ENCODE measurements at regions not wholly inside any gene's neighbourhood (a gene's known extent, or its start where the extent isn't known, plus 50 kb on each side); places are given as distances from the start of the nearest gene placed in this dataset.
A peak's percentile ranks its signal among the peaks of the same experiment; 100 is the strongest.

DNA sequence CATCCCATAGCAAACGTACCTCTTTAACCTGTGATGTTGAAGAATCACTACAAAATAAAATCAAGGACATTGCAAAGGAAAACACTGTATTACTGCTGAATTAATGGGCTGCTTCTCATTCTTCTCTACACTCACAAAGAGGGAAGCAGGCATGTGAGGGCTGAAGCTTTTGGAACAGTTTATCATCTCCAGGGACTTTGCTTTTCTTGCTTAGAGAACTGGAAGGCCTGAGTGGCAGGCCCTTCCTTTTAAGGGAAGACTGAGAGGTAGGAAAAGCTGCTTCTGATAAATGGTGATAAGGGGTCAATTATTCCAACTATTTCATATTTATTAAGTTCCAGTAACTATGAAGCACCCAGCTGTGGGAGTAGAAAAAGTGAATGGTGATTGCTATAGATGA lies 649.6 kb downstream of the NTRK3 start:
- TF ChIP-seq POLR2A (IDR thresholded peaks at IDR 0.05; ENCODE audit: low read length): no peak
- TF ChIP-seq GATA1 (IDR thresholded peaks at IDR 0.05; ENCODE audit: low read depth, low read length): no peak

DNA sequence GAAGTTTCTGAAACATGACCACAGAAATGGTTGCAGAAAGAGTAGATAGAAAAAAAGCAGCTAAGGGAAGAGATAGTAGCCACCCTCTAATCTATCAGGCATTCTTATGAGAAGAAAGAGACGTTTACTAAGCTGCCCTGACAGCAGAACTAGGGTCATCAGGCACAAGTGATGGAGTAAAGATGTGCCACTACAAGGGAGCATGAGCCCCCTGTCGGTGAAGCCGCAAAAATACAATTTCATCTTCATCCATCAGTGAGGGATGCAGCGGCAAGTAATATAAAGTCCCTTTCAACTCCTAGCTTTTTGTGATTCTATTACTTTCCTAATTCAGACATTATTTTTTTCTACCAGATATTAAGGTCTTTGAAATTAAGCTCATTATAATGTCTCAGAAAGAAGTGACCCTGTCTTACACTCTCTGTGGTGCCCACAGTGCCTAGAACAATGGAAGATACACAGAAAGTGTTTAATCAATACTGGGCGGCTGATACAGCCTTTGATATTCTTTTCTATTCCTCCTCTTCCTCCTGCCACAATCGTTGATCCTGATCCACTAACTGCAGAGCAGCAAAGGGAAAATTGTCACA lies 651.6 kb downstream of the NTRK3 start:
- TF ChIP-seq POLR2A (IDR thresholded peaks at IDR 0.05; ENCODE audit: low read length) (no peak), GATA1 (IDR thresholded peaks at IDR 0.05; ENCODE audit: low read depth, low read length) (no peak)
- DNase-seq: peak; percentile 2 to 42

More for the DNA sequence above, 649.6 kb downstream of the NTRK3 start:
- no peak for DNase-seq

GRCh38 chr15:87602371-87602770 lies 654.2 kb downstream of the NTRK3 start:
- no peak for TF ChIP-seq POLR2A (IDR thresholded peaks at IDR 0.05; ENCODE audit: low read length)
- no peak for TF ChIP-seq GATA1 (IDR thresholded peaks at IDR 0.05; ENCODE audit: low read depth, low read length)
- DNase-seq: no peak

DNA sequence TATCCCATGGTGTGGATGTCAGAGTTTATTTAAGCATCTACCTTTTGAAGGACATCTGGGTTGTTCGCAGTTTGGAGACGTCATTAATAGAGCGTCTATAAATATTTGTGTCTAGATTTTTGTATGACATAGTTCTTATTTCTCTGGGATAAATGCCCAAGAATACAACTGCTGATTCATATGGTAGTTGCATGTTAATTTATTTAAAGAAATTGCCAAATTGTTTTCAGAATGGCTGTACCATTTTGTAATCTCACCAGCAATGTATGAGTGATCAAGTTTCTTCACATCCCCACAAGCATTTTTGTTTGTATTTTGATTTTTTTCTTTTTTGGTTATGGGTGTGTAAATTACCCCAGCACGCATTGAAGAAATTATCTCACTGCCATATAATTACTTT lies 656.9 kb downstream of the NTRK3 start:
- TF ChIP-seq POLR2A (IDR thresholded peaks at IDR 0.05; ENCODE audit: low read length) (no peak), GATA1 (IDR thresholded peaks at IDR 0.05; ENCODE audit: low read depth, low read length) (no peak)
- DNase-seq: no peak

GRCh38 chr15:87597346-87598052 lies 659.0 kb downstream of the NTRK3 start:
- no peak for TF ChIP-seq GATA1 (IDR thresholded peaks at IDR 0.05; ENCODE audit: low read depth, low read length)
- peak; percentile 8 to 21 for DNase-seq

- DNase-seq: no peak
- no peak for TF ChIP-seq POLR2A (IDR thresholded peaks at IDR 0.05; ENCODE audit: low read length)
- TF ChIP-seq GATA1 (IDR thresholded peaks at IDR 0.05; ENCODE audit: low read depth, low read length): no peak
Observed at GRCh38 chr15:87591582-87591981, 665.0 kb downstream of the NTRK3 start.

DNA sequence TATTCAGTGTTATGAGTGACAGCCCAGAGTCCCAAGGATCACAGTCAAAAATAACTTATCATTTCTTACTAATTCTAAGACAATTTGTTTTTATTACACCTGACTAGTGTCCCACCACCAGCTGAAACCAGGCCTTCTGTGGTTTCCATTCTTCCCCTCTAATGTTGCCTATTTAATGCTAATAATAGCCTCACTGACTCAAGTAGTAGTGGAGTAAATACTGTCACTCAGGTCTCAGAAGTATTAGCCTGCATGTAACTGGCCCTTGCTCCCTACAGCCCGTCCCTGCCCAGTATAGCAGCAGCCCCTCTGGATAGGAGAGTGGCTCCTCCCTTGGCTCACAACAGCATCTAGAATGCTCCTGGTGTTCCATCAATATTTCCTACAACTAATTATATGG lies 665.5 kb downstream of the NTRK3 start:
- TF ChIP-seq POLR2A (IDR thresholded peaks at IDR 0.05; ENCODE audit: low read length) (no peak), GATA1 (IDR thresholded peaks at IDR 0.05; ENCODE audit: low read depth, low read length) (no peak)
- DNase-seq: no peak

DNA sequence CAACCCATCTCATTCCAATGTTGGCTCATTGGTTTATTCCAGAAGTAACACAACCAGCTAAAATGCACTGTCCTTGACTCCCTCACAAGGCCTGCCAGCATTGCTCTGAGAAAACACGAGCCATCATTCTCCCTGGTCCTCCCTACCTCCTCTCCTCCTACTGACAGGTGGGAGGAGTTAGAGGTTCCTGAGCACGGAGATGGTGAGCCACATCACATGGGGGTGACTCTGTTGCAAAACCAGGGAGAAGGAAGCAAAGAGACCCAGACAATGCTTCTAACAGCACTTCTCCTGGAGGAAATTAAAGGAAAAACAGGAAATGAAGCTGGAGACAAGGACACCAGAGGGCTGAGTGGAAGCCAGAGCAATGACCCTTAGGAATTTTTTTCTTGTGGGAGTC lies 667.4 kb downstream of the NTRK3 start:
- no peak for TF ChIP-seq GATA1 (IDR thresholded peaks at IDR 0.05; ENCODE audit: low read depth, low read length)
- TF ChIP-seq POLR2A (IDR thresholded peaks at IDR 0.05; ENCODE audit: low read length): no peak
- DNase-seq: no peak

GRCh38 chr15:87582169-87582568 lies 674.4 kb downstream of the NTRK3 start:
- no peak for TF ChIP-seq POLR2A (IDR thresholded peaks at IDR 0.05; ENCODE audit: low read length)
- no peak for TF ChIP-seq GATA1 (IDR thresholded peaks at IDR 0.05; ENCODE audit: low read depth, low read length)
- DNase-seq: no peak

- no peak for DNase-seq
- no peak for TF ChIP-seq POLR2A (IDR thresholded peaks at IDR 0.05; ENCODE audit: low read length)
- TF ChIP-seq GATA1 (IDR thresholded peaks at IDR 0.05; ENCODE audit: low read depth, low read length): no peak
Observed at GRCh38 chr15:87579537-87579936, 677.0 kb downstream of the NTRK3 start.

DNA sequence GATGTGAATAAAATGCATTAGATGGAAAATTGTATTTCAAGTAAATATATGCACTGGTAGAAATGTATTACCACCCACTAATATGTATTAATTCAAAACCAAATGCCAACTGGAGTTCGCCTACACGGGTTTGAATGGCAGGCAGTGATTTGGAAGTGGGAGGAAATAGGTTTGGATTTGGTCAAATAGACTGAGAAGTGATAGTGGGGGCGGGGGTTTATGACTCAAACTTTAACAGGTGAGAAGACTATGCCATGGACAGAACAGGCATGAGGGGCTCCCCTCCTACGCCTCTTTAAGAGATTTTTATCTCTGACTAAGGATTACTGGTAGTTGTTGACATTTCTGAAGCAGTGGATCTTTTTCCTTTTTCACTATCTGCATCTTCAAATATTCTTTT lies 677.8 kb downstream of the NTRK3 start:
- TF ChIP-seq GATA1 (IDR thresholded peaks at IDR 0.05; ENCODE audit: low read depth, low read length) (no peak), POLR2A (IDR thresholded peaks at IDR 0.05; ENCODE audit: low read length) (no peak)
- no peak for DNase-seq

GRCh38 chr15:87577336-87577735 lies 679.2 kb downstream of the NTRK3 start:
- DNase-seq: no peak
- TF ChIP-seq POLR2A (IDR thresholded peaks at IDR 0.05; ENCODE audit: low read length) (no peak), GATA1 (IDR thresholded peaks at IDR 0.05; ENCODE audit: low read depth, low read length) (no peak)

DNA sequence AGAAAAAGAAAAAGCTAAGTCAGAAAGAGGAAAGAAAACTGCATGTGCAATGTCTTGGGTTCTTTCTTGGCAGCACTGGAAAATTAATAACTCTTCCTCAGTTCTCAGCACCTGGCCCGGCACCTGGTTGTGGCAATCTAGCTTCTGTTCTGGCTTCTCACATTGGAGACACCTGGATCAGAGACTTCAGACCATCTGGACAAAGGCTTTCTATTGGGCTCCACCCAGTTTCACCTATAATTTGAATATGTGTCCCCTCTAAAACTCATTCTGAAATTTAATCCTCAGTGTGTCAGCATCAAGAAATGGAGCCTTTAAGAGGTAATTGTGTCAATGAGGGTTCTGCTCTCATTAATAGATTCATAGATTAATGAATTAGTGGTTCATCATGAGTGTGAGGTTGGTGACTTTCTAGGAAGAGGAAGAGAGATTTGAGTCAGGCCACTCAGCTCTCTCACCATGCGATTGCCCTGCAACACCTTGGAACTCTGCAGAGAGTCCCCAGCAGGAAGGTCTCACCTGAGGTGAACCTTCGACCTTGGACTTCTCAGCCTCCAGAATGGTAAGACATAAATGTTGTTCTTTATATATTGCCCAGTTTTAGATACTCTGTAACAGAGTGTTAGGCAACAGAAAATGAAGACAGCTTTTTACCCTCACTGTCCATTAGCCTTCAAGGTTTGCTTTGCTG lies 679.9 kb downstream of the NTRK3 start:
- TF ChIP-seq GATA1 (IDR thresholded peaks at IDR 0.05; ENCODE audit: low read depth, low read length) (no peak), POLR2A (IDR thresholded peaks at IDR 0.05; ENCODE audit: low read length) (no peak)
- no peak for DNase-seq

- DNase-seq: no peak
- TF ChIP-seq POLR2A (IDR thresholded peaks at IDR 0.05; ENCODE audit: low read length) (no peak), GATA1 (IDR thresholded peaks at IDR 0.05; ENCODE audit: low read depth, low read length) (no peak)
Observed at GRCh38 chr15:87575896-87576473, 680.6 kb downstream of the NTRK3 start.
